Heart left ventricle (tissue), 13 donors: ENCODE measurements at regions not wholly inside any gene's neighbourhood (a gene's known extent, or its start where the extent isn't known, plus 50 kb on each side); places are given as distances from the start of the nearest gene placed in this dataset.

Source experiments
- CTCF ChIP-seq, 12 donors: fragments of 200-600 bp; sonication (generic) in 4 of 12; IDR thresholded peaks; one replicate each; pipeline versions ENCODE4 v1.5.0 to v1.8.0; 2018 to 2022; ENCODE audit warnings: antibody characterized with exemption in 12 of 12, mild to moderate bottlenecking in 5 of 12
- POLR2A ChIP-seq, 2 donors: fragments of 450-650 bp; IDR thresholded peaks; one replicate each; pipeline ENCODE4 v1.6.1; 2017; ENCODE audit warnings: antibody characterized with exemption in 2 of 2, mild to moderate bottlenecking in 2 of 2, moderate library complexity in 2 of 2
- donor health status: ischemic (EF 13 %, LVEDD 7.1; RV severe dilation, severe dysfunction).
- donor health status: DM: no; HTN: yes; CAD: no.
- donor health status: DM: no; HTN: no; CAD: no.
- donor health status: ischemic (EF 25% LVEDD 6.9; RV normal size, moderate dysfunction).
- donor health status: ischemic (EF 25% LVEDD 5.7; RV mildly dilated, moderate dysfunction).
- donor health status: ischemic (EF 35%, LVEDD 5.7; RV mildly dilated, moderate dysfunction).
- donor health status: nonischemic (EF 11% LVEDD 7.7; RV severe dilation, severe dysfunction).
- donor health status: DM: yes; HTN: yes; CAD: no.
- donor health status: PGD.
- donor health status: ischemic (EF 29% LVEDD 5.4; RV normal size, mild dysfunction).
- donor health status: nonischemic (EF 23%, LVEDD 6.1; RV moderate dilation, normal function).

DNA sequence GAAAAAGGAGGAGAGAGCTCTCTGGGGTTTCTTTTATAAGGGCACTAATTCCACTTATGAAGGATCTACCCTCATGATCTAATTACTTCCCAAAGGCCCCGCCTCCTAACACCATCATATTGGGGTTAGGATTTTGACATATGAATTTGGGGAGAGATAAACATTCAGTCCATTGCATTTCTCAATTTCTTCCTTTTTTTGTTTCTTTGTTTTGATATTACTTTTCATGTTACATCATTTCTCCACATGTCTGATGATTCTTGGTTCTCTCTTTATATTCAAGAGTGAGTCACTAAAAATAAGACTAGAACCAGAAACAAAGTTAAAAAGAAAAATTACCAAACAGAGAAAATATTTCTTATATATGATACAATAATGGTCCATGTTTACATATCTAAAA is 63.2 kb upstream of the DUSP10 start:
- TF ChIP-seq CTCF (IDR thresholded peaks at IDR 0.05) = no peak
- TF ChIP-seq POLR2A (IDR thresholded peaks at IDR 0.05) = no peak
